ENCODE measurements at regions not wholly inside any gene's neighbourhood (a gene's known extent, or its start where the extent isn't known, plus 50 kb on each side); places are given as distances from the start of the nearest gene placed in this dataset.
A peak's percentile ranks its signal among the peaks of the same experiment; 100 is the strongest.
"Not testable (repeated sequence)": the region's sequence is repeated elsewhere in the genome, so short reads cannot be mapped to it uniquely, and the experiment has no call there.

- DNase-seq, result no peak
- intact Hi-C loops (cut with DNase I), result no loop called here
These were observed 52.3 kb upstream of the COL5A2 start for GRCh38 chr2:189231719-189232323.

GRCh38 chr2:189232759-189233406 lies 53.3 kb upstream of the COL5A2 start:
- intact Hi-C loops (cut with DNase I), result no loop called here
- DNase-seq, result no peak

- no peak for DNase-seq
- intact Hi-C loops (cut with DNase I), result no loop called here
These were observed 54.0 kb upstream of the COL5A2 start for GRCh38 chr2:189233527-189233926.

- DNase-seq, result no peak
- intact Hi-C loops (cut with DNase I), result no loop called here
These were observed 55.4 kb upstream of the COL5A2 start for GRCh38 chr2:189234991-189235390.

GRCh38 chr2:189236066-189236465 lies 56.5 kb upstream of the COL5A2 start:
- intact Hi-C loops (cut with DNase I), result no loop called here
- no peak for DNase-seq

- DNase-seq, result no peak
- intact Hi-C loops (cut with DNase I), result no loop called here
These were observed 59.3 kb upstream of the COL5A2 start for GRCh38 chr2:189238903-189239302.

- DNase-seq, result peak in 1 of 10 donors; percentile 27
These were observed 64.3 kb upstream of the COL5A2 start for GRCh38 chr2:189243843-189244242.

GRCh38 chr2:189247276-189247675 lies 67.7 kb upstream of the COL5A2 start:
- no peak for DNase-seq
- intact Hi-C loops (cut with DNase I), result no loop called here

More at GRCh38 chr2:189243843-189244242, 64.3 kb upstream of the COL5A2 start:
- intact Hi-C loops (cut with DNase I), result not testable (repeated sequence)

GRCh38 chr2:189248141-189248540 lies 68.6 kb upstream of the COL5A2 start:
- intact Hi-C loops (cut with DNase I), result no loop called here
- DNase-seq, result no peak

- intact Hi-C loops (cut with DNase I), result no loop called here
- no peak for DNase-seq
These were observed 69.6 kb upstream of the COL5A2 start for GRCh38 chr2:189249171-189249570.

- intact Hi-C loops (cut with DNase I), result no loop called here
These were observed 70.3 kb upstream of the COL5A2 start for GRCh38 chr2:189249901-189250300.

GRCh38 chr2:189252991-189253675 lies 73.6 kb upstream of the COL5A2 start:
- DNase-seq, result no peak
- intact Hi-C loops (cut with DNase I), result no loop called here

More at GRCh38 chr2:189249901-189250300, 70.3 kb upstream of the COL5A2 start:
- DNase-seq, result no peak

GRCh38 chr2:189253836-189254235 lies 74.3 kb upstream of the COL5A2 start:
- DNase-seq, result no peak
- intact Hi-C loops (cut with DNase I), result no loop called here

- intact Hi-C loops (cut with DNase I), result no loop called here
- peak in 8 of 10 donors; percentile 7 to 83 (median 30) for DNase-seq
These were observed 74.8 kb upstream of the COL5A2 start for GRCh38 chr2:189254268-189254883.

- intact Hi-C loops (cut with DNase I), result no loop called here
- DNase-seq, result no peak
These were observed 76.2 kb upstream of the COL5A2 start for GRCh38 chr2:189255711-189256110.

- peak in 2 of 10 donors; percentile 59 to 66 for DNase-seq
- intact Hi-C loops (cut with DNase I), result no loop called here
These were observed 79.2 kb upstream of the COL5A2 start for GRCh38 chr2:189258616-189259365.

GRCh38 chr2:189260361-189260814 lies 80.8 kb upstream of the COL5A2 start:
- no peak for DNase-seq
- intact Hi-C loops (cut with DNase I), result no loop called here

GRCh38 chr2:189261431-189261841 lies 81.9 kb upstream of the COL5A2 start:
- intact Hi-C loops (cut with DNase I), result no loop called here
- DNase-seq, result no peak

GRCh38 chr2:189261916-189262315 lies 82.4 kb upstream of the COL5A2 start:
- intact Hi-C loops (cut with DNase I), result no loop called here
- no peak for DNase-seq

- DNase-seq, result no peak
- intact Hi-C loops (cut with DNase I), result no loop called here
These were observed 86.2 kb upstream of the COL5A2 start for GRCh38 chr2:189265696-189266320.

Data from posterior cingulate gyrus (tissue), 11 donors.